ENCODE measurements at regions not wholly inside any gene's neighbourhood (a gene's known extent, or its start where the extent isn't known, plus 50 kb on each side); places are given as distances from the start of the nearest gene placed in this dataset.

DNA sequence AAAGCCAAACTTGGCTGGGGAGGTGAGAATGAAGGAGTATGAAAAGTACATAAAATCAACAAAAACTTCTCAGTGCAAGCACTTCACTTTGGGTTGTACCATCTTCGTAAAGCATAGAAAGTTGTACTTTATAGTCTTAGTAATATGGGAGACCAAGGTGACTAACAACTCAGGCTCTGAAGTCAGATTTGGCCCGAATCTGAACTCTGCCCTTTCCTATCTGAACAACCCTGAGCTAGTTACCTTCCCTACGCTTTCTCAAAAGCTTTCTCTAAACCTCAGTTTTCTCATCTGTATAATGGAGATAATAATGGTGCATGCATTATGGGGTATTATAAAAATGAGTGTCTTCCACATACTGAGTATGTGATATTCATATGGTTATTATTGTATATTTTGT, 285.4 kb upstream of the UMPS start:
- H3K4me3 ChIP-seq: no peak overlapping the region
- H3K36me3 ChIP-seq: peaks cover 68% of the 10 kb centered on the region
- no peaks in the 10 kb centered on the region for H3K4me1 ChIP-seq (ENCODE audit: control insufficient read depth in 1 of 2, low read depth in 2 of 2)
- no peak for ATAC-seq (ENCODE audit: insufficient number of reproducible peaks, low FRiP score, low read depth)
- H3K27ac ChIP-seq: no peak overlapping the region
- no peak for DNase-seq (ENCODE audit: low spot score)
- H3K27me3 ChIP-seq (replicated peaks; ENCODE audit: insufficient read depth): no peaks in the 10 kb centered on the region
- TF ChIP-seq, protein P1, sequence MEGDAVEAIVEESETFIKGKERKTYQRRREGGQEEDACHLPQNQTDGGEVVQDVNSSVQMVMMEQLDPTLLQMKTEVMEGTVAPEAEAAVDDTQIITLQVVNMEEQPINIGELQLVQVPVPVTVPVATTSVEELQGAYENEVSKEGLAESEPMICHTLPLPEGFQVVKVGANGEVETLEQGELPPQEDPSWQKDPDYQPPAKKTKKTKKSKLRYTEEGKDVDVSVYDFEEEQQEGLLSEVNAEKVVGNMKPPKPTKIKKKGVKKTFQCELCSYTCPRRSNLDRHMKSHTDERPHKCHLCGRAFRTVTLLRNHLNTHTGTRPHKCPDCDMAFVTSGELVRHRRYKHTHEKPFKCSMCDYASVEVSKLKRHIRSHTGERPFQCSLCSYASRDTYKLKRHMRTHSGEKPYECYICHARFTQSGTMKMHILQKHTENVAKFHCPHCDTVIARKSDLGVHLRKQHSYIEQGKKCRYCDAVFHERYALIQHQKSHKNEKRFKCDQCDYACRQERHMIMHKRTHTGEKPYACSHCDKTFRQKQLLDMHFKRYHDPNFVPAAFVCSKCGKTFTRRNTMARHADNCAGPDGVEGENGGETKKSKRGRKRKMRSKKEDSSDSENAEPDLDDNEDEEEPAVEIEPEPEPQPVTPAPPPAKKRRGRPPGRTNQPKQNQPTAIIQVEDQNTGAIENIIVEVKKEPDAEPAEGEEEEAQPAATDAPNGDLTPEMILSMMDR (IDR thresholded peaks at IDR 0.05): no peak
- H3K9me3 ChIP-seq: no peaks in the 10 kb centered on the region

DNA sequence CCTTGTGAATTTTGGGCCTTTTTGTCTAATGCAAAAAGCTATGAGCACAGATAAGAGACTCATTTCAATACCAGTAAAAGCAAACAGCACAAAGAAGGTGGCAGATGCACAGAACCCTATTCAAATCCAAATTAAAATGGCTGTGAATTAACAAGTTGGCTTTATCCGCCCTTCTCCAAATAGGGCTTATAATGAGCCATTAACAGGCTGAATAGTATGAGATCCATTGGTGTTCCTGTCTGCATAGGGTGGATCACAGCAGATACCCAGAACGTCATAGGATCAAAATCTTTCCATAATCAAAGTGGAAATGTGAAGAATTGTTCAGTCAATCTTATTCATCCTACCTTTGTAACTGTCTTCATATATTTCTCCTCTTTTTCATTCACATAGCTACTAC, 282.4 kb upstream of the UMPS start:
- Histone ChIP-seq H3K36me3 (peaks cover 52% of the 10 kb centered on the region), H3K4me3 (no peak overlapping the region), H3K27me3 (replicated peaks; ENCODE audit: insufficient read depth) (no peaks in the 10 kb centered on the region), H3K9me3 (no peaks in the 10 kb centered on the region), H3K27ac (no peak overlapping the region), H3K4me1 (ENCODE audit: control insufficient read depth in 1 of 2, low read depth in 2 of 2) (no peaks in the 10 kb centered on the region)
- ATAC-seq (ENCODE audit: insufficient number of reproducible peaks, low FRiP score, low read depth) (no peak), DNase-seq (ENCODE audit: low spot score) (no peak)
- TF ChIP-seq, protein P1 (IDR thresholded peaks at IDR 0.05): no peak

DNA sequence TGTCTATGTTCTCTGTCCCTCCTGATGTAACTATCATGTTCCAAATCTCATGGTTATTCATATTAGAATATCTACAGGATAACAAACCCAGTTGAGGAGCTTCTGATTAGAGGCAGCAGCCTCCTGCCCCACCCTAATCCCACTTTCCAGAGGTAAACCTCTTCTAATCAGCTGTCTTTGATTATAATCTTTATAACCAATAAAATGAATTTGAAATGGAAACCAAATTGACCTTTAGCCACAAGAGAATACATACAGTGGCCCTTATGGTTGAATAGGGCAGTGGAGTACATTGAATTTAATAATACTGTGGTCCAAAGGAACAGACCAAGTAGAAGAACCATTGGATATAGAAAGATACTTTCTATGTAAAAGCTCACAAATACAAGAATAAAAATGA, 281.3 kb upstream of the UMPS start:
- Histone ChIP-seq H3K9me3 (no peaks in the 10 kb centered on the region), H3K27me3 (replicated peaks; ENCODE audit: insufficient read depth) (no peaks in the 10 kb centered on the region), H3K36me3 (peaks cover 42% of the 10 kb centered on the region), H3K4me1 (ENCODE audit: control insufficient read depth in 1 of 2, low read depth in 2 of 2) (no peaks in the 10 kb centered on the region), H3K4me3 (no peak overlapping the region), H3K27ac (no peak overlapping the region)
- ATAC-seq (ENCODE audit: insufficient number of reproducible peaks, low FRiP score, low read depth): no peak
- TF ChIP-seq, protein P1 (IDR thresholded peaks at IDR 0.05): no peak
- no peak for DNase-seq (ENCODE audit: low spot score)

DNA sequence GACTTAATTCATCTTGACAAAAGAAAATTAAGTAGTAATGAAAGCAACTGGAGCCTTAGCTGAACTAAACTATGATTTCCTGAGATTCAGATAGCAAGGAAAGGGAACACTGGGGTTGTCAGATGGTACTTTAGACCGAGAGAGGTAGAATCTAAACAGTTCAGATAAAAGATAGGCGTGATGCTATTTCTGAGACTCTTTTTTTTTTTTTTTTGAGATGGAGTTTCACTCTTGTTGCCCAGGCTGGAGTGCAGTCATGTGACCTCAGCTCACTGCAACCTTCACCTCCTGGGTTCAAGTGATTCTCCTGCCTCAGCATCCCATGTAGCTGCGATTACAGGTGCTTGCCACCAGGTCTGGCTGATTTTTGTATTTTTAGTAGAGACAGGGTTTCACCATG, 279.9 kb upstream of the UMPS start:
- H3K9me3 ChIP-seq: no peaks in the 10 kb centered on the region
- H3K4me1 ChIP-seq (ENCODE audit: control insufficient read depth in 1 of 2, low read depth in 2 of 2): no peaks in the 10 kb centered on the region
- no peak overlapping the region for H3K4me3 ChIP-seq
- no peak for DNase-seq (ENCODE audit: low spot score)
- ATAC-seq (ENCODE audit: insufficient number of reproducible peaks, low FRiP score, low read depth): no peak
- TF ChIP-seq, protein P1 (IDR thresholded peaks at IDR 0.05): no peak
- H3K27ac ChIP-seq: no peak overlapping the region
- H3K27me3 ChIP-seq (replicated peaks; ENCODE audit: insufficient read depth): no peaks in the 10 kb centered on the region
- H3K36me3 ChIP-seq: peaks cover 41% of the 10 kb centered on the region

DNA sequence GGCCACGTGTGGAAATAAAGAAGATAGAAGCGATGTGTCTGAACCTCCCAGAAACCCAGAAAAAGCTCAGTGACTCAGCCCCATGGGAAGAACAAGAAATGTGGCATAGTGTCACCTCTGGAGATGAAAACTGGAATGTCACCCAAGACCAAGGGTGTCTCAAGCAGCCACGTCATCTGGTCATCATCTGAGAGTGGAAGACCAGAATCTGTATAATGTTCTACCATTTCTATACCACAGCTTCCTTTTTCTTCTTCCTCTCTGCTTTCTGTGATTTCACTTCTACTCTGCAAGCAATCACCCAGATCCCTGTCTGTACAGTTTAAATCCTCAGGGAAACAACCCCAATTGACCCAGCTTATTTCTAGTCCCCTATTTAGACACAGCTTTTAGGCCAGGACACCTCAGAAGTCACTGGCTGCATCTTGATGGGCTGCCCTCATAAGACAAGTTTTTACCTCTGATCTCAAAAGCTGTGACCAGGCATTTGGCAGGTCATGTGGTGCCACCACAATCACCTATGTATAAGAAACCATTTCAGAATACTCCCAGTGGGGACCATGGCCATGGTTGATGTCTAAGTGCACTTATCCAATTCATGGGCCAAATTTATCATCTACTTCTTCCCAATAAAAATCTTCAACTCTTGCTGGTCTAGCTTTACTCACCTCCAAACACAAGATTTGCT, 278.5 kb upstream of the UMPS start:
- Histone ChIP-seq H3K27me3 (replicated peaks; ENCODE audit: insufficient read depth) (no peaks in the 10 kb centered on the region), H3K27ac (no peak overlapping the region), H3K9me3 (no peaks in the 10 kb centered on the region), H3K36me3 (peaks cover 31% of the 10 kb centered on the region), H3K4me1 (ENCODE audit: control insufficient read depth in 1 of 2, low read depth in 2 of 2) (no peaks in the 10 kb centered on the region), H3K4me3 (no peak overlapping the region)
- TF ChIP-seq, protein P1 (IDR thresholded peaks at IDR 0.05): no peak
- DNase-seq (ENCODE audit: low spot score): no peak
- ATAC-seq (ENCODE audit: insufficient number of reproducible peaks, low FRiP score, low read depth): no peak
